Muscle layer of duodenum (tissue), 2 donors: ENCODE measurements at regions not wholly inside any gene's neighbourhood (a gene's known extent, or its start where the extent isn't known, plus 50 kb on each side); places are given as distances from the start of the nearest gene placed in this dataset.

ENCODE experiments used
- H3K27ac ChIP-seq: one replicate; pipeline ENCODE4 v1.7.0; 2013; ENCODE audit warnings: mild to moderate bottlenecking, low read length
- H3K27me3 ChIP-seq: one replicate; pipeline ENCODE4 v1.7.0; 2013; ENCODE audit warnings: low read depth, mild to moderate bottlenecking, control low read depth, low read length
- H3K36me3 ChIP-seq, 2 donors: one replicate each; pipeline ENCODE4 v1.7.0; 2013; ENCODE audit warnings: low read length in 2 of 2, control low read depth in 1 of 2, mild to moderate bottlenecking in 1 of 2; ENCODE audit not compliant: insufficient read depth in 2 of 2, control insufficient read depth in 1 of 2
- H3K4me1 ChIP-seq, 2 donors: one replicate each; pipeline ENCODE4 v1.7.0; 2013; ENCODE audit warnings: low read length in 2 of 2, mild to moderate bottlenecking in 2 of 2, control low read depth in 1 of 2, moderate library complexity in 1 of 2; ENCODE audit not compliant: insufficient read depth in 2 of 2, control insufficient read depth in 1 of 2
- H3K4me3 ChIP-seq, 2 donors: one replicate each; pipeline ENCODE4 v1.7.0; 2013; ENCODE audit warnings: low read length in 2 of 2, low read depth in 1 of 2, mild to moderate bottlenecking in 1 of 2
- H3K9me3 ChIP-seq, 2 donors: one replicate each; pipeline ENCODE4 v1.7.0; 2013; ENCODE audit warnings: low read length in 2 of 2, control low read depth in 1 of 2, mild to moderate bottlenecking in 1 of 2; ENCODE audit not compliant: control insufficient read depth in 1 of 2
- donor health status: healthy.

- no peaks in the 10 kb centered on the region for H3K27me3 ChIP-seq
- no peaks in the 10 kb centered on the region for H3K36me3 ChIP-seq
- H3K4me1 ChIP-seq: no peaks in the 10 kb centered on the region
- H3K27ac ChIP-seq: no peak overlapping the region
- H3K9me3 ChIP-seq: peaks cover 0 to 5% of the 10 kb centered on the region in 2 donors
- no peak overlapping the region for H3K4me3 ChIP-seq
These were observed 188.2 kb upstream of the RPL38 start for GRCh38 chr17:74015316-74015715.

GRCh38 chr17:74015990-74016389 is 187.5 kb upstream of the RPL38 start:
- Histone ChIP-seq H3K9me3 (peaks cover 0 to 5% of the 10 kb centered on the region in 2 donors), H3K4me3 (no peak overlapping the region), H3K27ac (no peak overlapping the region), H3K4me1 (no peaks in the 10 kb centered on the region), H3K27me3 (no peaks in the 10 kb centered on the region), H3K36me3 (no peaks in the 10 kb centered on the region)

GRCh38 chr17:74016461-74016860 is 187.0 kb upstream of the RPL38 start:
- Histone ChIP-seq H3K9me3 (peaks cover 0 to 5% of the 10 kb centered on the region in 2 donors), H3K4me3 (no peak overlapping the region), H3K27ac (no peak overlapping the region), H3K27me3 (no peaks in the 10 kb centered on the region), H3K36me3 (no peaks in the 10 kb centered on the region), H3K4me1 (no peaks in the 10 kb centered on the region)

- Histone ChIP-seq H3K9me3 (peaks cover 0 to 5% of the 10 kb centered on the region in 2 donors), H3K27me3 (no peaks in the 10 kb centered on the region), H3K36me3 (no peaks in the 10 kb centered on the region), H3K27ac (no peak overlapping the region), H3K4me3 (no peak overlapping the region), H3K4me1 (no peaks in the 10 kb centered on the region)
These were observed 186.0 kb upstream of the RPL38 start for GRCh38 chr17:74017466-74017865.

- Histone ChIP-seq H3K9me3 (peaks cover 0 to 5% of the 10 kb centered on the region in 2 donors), H3K4me3 (no peak overlapping the region), H3K36me3 (no peaks in the 10 kb centered on the region), H3K27ac (no peak overlapping the region), H3K4me1 (no peaks in the 10 kb centered on the region), H3K27me3 (no peaks in the 10 kb centered on the region)
These were observed 185.4 kb upstream of the RPL38 start for GRCh38 chr17:74018115-74018514.

GRCh38 chr17:74019271-74019670 is 184.2 kb upstream of the RPL38 start:
- H3K27me3 ChIP-seq: no peaks in the 10 kb centered on the region
- H3K9me3 ChIP-seq: peaks cover 0 to 5% of the 10 kb centered on the region in 2 donors
- no peak overlapping the region for H3K4me3 ChIP-seq
- H3K36me3 ChIP-seq: no peaks in the 10 kb centered on the region
- no peak overlapping the region for H3K27ac ChIP-seq
- H3K4me1 ChIP-seq: no peaks in the 10 kb centered on the region

GRCh38 chr17:74019860-74020259 is 183.6 kb upstream of the RPL38 start:
- Histone ChIP-seq H3K27me3 (no peaks in the 10 kb centered on the region), H3K27ac (no peak overlapping the region), H3K9me3 (peaks cover 0 to 5% of the 10 kb centered on the region in 2 donors), H3K4me1 (no peaks in the 10 kb centered on the region), H3K36me3 (no peaks in the 10 kb centered on the region), H3K4me3 (no peak overlapping the region)

GRCh38 chr17:74020522-74020921 is 183.0 kb upstream of the RPL38 start:
- no peaks in the 10 kb centered on the region for H3K4me1 ChIP-seq
- no peak overlapping the region for H3K27ac ChIP-seq
- H3K9me3 ChIP-seq: peaks cover 0 to 1% of the 10 kb centered on the region in 2 donors
- H3K27me3 ChIP-seq: no peaks in the 10 kb centered on the region
- H3K4me3 ChIP-seq: no peak overlapping the region
- no peaks in the 10 kb centered on the region for H3K36me3 ChIP-seq

- no peaks in the 10 kb centered on the region for H3K27me3 ChIP-seq
- H3K36me3 ChIP-seq: no peaks in the 10 kb centered on the region
- H3K9me3 ChIP-seq: no peaks in the 10 kb centered on the region
- no peak overlapping the region for H3K27ac ChIP-seq
- no peaks in the 10 kb centered on the region for H3K4me1 ChIP-seq
- no peak overlapping the region for H3K4me3 ChIP-seq
These were observed 178.5 kb upstream of the RPL38 start for GRCh38 chr17:74024871-74025531.

GRCh38 chr17:74027444-74027843 is 176.0 kb upstream of the RPL38 start:
- H3K36me3 ChIP-seq: no peaks in the 10 kb centered on the region
- no peaks in the 10 kb centered on the region for H3K27me3 ChIP-seq
- no peaks in the 10 kb centered on the region for H3K4me1 ChIP-seq
- H3K9me3 ChIP-seq: no peaks in the 10 kb centered on the region
- no peak overlapping the region for H3K27ac ChIP-seq
- H3K4me3 ChIP-seq: no peak overlapping the region

GRCh38 chr17:74028354-74029116 is 174.9 kb upstream of the RPL38 start:
- H3K4me3 ChIP-seq: no peak overlapping the region
- no peaks in the 10 kb centered on the region for H3K27me3 ChIP-seq
- H3K4me1 ChIP-seq: no peaks in the 10 kb centered on the region
- H3K9me3 ChIP-seq: no peaks in the 10 kb centered on the region
- no peaks in the 10 kb centered on the region for H3K36me3 ChIP-seq
- H3K27ac ChIP-seq: no peak overlapping the region
